ENCODE measurements at regions not wholly inside any gene's neighbourhood (a gene's known extent, or its start where the extent isn't known, plus 50 kb on each side); places are given as distances from the start of the nearest gene placed in this dataset.

DNA sequence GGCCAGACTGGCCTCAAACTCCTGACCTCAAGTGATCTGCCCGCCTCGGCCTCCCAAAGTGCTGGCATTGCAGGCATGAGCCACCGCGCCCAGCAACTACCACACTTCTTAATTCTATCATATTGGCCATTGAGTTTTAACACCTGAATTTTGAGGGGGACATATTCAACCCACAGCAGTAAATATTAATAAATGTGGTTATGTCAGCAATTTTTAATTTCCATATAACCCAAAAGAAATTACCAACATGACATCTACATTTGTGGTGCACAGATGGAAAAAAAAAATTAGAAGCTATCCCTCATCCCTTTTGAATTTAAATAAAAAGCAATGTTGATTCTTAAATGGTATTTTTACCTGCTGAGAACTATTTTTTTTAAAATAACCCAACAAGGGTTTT lies 88.7 kb downstream of the SLITRK6 start:
- Histone ChIP-seq H3K4me1 (ENCODE audit: insufficient read depth, low read length, severe bottlenecking) (no peaks in the 10 kb centered on the region), H3K79me2 (ENCODE audit: insufficient read depth, low read length) (no peaks in the 10 kb centered on the region), H3K36me3 (ENCODE audit: insufficient read depth, low read length) (no peaks in the 10 kb centered on the region), H2AFZ (ENCODE audit: low read length) (no peak overlapping the region), H3K4me2 (ENCODE audit: low read length) (no peak overlapping the region), H3K9me2 (ENCODE audit: low read depth, low read length) (no peaks in the 10 kb centered on the region), H3K4me3 (ENCODE audit: low read depth, low read length, poor library complexity, severe bottlenecking) (no peak overlapping the region), H3K27ac (ENCODE audit: low read depth, low read length, poor library complexity, severe bottlenecking) (no peak overlapping the region), H4K20me1 (ENCODE audit: insufficient read depth, low read length) (no peaks in the 10 kb centered on the region), H3K9me3 (ENCODE audit: low read length) (no peaks in the 10 kb centered on the region), H3K9ac (ENCODE audit: low read length) (no peak overlapping the region), H3F3A (ENCODE audit: insufficient read depth, low read length) (no peaks in the 10 kb centered on the region), H3K27me3 (ENCODE audit: insufficient read depth, low read length) (no peaks in the 10 kb centered on the region)
- TF ChIP-seq, protein P1, sequence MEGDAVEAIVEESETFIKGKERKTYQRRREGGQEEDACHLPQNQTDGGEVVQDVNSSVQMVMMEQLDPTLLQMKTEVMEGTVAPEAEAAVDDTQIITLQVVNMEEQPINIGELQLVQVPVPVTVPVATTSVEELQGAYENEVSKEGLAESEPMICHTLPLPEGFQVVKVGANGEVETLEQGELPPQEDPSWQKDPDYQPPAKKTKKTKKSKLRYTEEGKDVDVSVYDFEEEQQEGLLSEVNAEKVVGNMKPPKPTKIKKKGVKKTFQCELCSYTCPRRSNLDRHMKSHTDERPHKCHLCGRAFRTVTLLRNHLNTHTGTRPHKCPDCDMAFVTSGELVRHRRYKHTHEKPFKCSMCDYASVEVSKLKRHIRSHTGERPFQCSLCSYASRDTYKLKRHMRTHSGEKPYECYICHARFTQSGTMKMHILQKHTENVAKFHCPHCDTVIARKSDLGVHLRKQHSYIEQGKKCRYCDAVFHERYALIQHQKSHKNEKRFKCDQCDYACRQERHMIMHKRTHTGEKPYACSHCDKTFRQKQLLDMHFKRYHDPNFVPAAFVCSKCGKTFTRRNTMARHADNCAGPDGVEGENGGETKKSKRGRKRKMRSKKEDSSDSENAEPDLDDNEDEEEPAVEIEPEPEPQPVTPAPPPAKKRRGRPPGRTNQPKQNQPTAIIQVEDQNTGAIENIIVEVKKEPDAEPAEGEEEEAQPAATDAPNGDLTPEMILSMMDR (IDR thresholded peaks at IDR 0.05; ENCODE audit: low read length): no peak
- no peak for TF ChIP-seq EZH2 (IDR thresholded peaks at IDR 0.05; ENCODE audit: borderline replicate concordance, low read length)

DNA sequence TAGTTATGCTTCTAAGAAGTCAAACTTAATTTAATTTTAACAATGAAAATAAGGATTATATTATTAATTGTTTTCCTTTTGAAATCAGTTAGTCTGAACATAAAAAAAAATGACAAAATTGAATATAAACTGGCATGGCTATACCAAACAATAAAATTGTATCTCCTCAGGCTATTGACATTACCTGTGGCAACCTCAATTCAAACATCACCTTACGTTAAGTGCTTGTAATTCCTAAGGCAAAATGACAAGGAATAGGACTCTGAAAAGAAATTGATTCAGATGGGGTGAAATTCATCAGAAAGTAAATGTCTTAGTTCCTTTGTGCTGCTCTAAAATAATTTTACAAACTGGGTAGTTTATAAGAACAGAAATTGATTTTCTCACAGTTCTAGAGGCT lies 89.5 kb downstream of the SLITRK6 start:
- H3K4me1 ChIP-seq (ENCODE audit: insufficient read depth, low read length, severe bottlenecking): no peaks in the 10 kb centered on the region

DNA sequence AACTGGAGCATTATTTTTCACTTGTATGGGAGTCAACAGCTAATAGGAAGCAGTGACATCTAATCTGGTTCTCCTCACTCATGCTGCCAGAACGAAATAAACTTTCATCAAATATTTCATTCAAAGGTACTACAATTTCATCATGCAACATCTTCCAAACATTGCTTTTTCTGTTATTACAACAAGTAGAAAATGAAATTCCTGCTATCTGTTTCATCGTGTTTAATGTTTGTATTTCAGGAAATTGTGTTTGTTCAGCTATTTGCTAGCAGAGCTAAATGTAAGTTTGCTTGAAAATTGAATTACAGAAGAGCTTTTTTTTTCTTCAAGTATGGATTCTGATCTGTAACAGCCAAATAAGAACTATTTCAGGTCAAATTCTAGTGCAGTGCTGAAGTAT lies 90.1 kb downstream of the SLITRK6 start:
- H3K4me2 ChIP-seq (ENCODE audit: low read length): no peak overlapping the region
- no peaks in the 10 kb centered on the region for H3K36me3 ChIP-seq (ENCODE audit: insufficient read depth, low read length)
- TF ChIP-seq, protein P1 (IDR thresholded peaks at IDR 0.05; ENCODE audit: low read length): no peak
- TF ChIP-seq EZH2 (IDR thresholded peaks at IDR 0.05; ENCODE audit: borderline replicate concordance, low read length): no peak
- no peaks in the 10 kb centered on the region for H3K4me1 ChIP-seq (ENCODE audit: insufficient read depth, low read length, severe bottlenecking)
- no peaks in the 10 kb centered on the region for H3K27me3 ChIP-seq (ENCODE audit: insufficient read depth, low read length)
- H3K27ac ChIP-seq (ENCODE audit: low read depth, low read length, poor library complexity, severe bottlenecking): no peak overlapping the region
- H3K9me2 ChIP-seq (ENCODE audit: low read depth, low read length): no peaks in the 10 kb centered on the region
- H4K20me1 ChIP-seq (ENCODE audit: insufficient read depth, low read length): no peaks in the 10 kb centered on the region
- H3K9ac ChIP-seq (ENCODE audit: low read length): no peak overlapping the region
- no peaks in the 10 kb centered on the region for H3F3A ChIP-seq (ENCODE audit: insufficient read depth, low read length)
- no peaks in the 10 kb centered on the region for H3K9me3 ChIP-seq (ENCODE audit: low read length)
- no peak overlapping the region for H2AFZ ChIP-seq (ENCODE audit: low read length)
- H3K79me2 ChIP-seq (ENCODE audit: insufficient read depth, low read length): no peaks in the 10 kb centered on the region
- H3K4me3 ChIP-seq (ENCODE audit: low read depth, low read length, poor library complexity, severe bottlenecking): no peak overlapping the region

More for the DNA sequence above, 89.5 kb downstream of the SLITRK6 start:
- Histone ChIP-seq H2AFZ (ENCODE audit: low read length) (no peak overlapping the region), H3K4me3 (ENCODE audit: low read depth, low read length, poor library complexity, severe bottlenecking) (no peak overlapping the region), H3K27me3 (ENCODE audit: insufficient read depth, low read length) (no peaks in the 10 kb centered on the region), H3K27ac (ENCODE audit: low read depth, low read length, poor library complexity, severe bottlenecking) (no peak overlapping the region), H3F3A (ENCODE audit: insufficient read depth, low read length) (no peaks in the 10 kb centered on the region), H4K20me1 (ENCODE audit: insufficient read depth, low read length) (no peaks in the 10 kb centered on the region), H3K9ac (ENCODE audit: low read length) (no peak overlapping the region), H3K4me2 (ENCODE audit: low read length) (no peak overlapping the region), H3K79me2 (ENCODE audit: insufficient read depth, low read length) (no peaks in the 10 kb centered on the region), H3K9me2 (ENCODE audit: low read depth, low read length) (no peaks in the 10 kb centered on the region), H3K36me3 (ENCODE audit: insufficient read depth, low read length) (no peaks in the 10 kb centered on the region), H3K9me3 (ENCODE audit: low read length) (no peaks in the 10 kb centered on the region)
- TF ChIP-seq EZH2 (IDR thresholded peaks at IDR 0.05; ENCODE audit: borderline replicate concordance, low read length): no peak
- TF ChIP-seq, protein P1 (IDR thresholded peaks at IDR 0.05; ENCODE audit: low read length): no peak
